ENCODE measurements at regions not wholly inside any gene's neighbourhood (a gene's known extent, or its start where the extent isn't known, plus 50 kb on each side); places are given as distances from the start of the nearest gene placed in this dataset.
A peak's percentile ranks its signal among the peaks of the same experiment; 100 is the strongest.

DNA sequence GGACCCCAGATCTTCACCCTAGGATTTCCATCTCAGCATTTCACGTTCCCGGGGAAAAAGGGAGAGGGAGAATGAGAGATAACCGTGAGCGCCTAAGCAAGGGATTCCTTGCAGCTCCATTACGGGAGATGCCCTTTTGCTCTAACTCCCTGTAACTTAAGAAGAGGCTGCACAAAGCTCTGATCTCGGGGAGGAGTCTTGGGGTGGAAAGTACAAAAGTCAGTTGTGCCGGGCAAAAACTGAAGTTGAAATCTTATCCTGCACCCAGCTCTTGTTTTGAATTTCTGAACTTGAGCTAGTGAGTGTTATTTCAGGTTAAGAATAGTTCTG, 256.4 kb upstream of the SOX21 start:
- no peak for DNase-seq (ENCODE audit: low spot score)

DNA sequence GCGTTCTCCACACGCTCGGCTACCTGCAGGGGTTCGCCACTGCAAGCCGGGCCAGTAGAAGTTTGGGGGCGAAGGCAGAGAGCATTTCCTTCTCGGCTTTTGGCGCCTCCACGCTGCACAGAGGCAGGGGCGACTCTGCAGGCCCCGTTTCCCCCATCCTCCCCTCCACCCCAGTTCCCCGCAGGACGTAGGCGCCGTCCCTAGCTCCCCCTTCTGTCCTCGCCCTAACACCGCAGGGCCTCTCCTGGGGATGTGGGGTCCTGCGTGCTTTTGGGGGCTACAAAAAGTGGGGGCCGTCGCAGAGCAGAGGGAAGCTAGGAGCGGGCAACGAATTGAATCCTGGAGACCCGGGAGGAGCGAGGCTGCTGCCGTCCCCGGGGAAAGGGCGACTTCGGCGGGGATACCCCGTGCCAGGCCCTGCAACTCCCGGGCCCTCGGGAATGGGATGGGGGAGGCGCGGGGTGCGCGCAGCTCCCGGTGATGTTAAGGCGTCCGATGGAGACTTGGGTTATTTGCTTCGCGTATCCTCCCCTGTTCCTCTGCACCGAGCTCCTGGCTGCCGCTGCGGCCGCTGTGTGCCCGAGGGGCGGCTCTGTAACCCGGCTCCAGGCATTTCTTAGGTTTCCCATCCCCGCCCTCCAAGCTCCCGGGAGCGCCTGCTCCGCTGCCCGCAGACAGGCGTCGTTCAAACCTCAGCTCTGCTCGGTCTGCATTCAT, 255.9 kb upstream of the SOX21 start:
- DNase-seq (ENCODE audit: low spot score) = peak; percentile 4

DNA sequence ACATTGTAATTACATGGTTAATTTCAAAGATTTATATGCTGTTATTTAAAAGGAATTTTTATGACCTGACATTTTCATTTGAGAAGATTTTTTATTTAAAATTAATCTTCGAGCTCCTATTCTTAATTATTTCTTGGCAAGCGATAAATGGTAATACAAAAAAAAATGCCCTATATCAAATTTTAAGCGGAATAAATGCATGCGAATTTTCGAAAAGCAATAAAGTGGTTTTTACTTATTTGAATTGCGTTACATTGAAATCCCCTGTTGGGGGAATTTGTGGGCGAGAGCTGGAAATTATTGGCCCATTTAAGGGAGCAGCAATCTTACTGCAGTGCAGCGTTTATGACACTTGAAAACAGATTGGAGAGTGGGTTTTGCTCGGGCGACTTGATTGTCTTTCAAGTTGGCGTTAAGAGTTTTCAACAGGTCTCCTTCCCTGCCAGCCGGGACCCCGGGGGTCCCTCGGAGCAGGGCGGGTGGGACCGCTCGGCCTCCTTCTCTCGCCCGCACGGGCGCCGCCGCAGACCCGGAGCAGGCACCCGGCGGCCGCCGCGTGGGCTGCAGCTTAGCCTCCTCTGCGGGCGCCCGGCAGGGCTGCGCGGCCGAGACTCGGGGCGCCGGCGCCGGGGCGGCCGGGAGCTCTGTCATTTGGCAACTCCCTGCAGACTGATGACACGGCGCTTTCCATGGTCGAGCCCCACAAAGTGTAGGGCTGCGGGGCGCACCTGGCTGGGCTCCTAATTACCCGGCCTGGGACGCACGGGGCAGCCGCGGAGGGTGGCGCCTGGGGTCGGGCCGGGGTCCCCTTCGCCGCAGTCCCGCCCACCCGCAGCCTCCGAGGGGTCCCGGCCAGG, 255.1 kb upstream of the SOX21 start:
- no peak for DNase-seq (ENCODE audit: low spot score)

DNA sequence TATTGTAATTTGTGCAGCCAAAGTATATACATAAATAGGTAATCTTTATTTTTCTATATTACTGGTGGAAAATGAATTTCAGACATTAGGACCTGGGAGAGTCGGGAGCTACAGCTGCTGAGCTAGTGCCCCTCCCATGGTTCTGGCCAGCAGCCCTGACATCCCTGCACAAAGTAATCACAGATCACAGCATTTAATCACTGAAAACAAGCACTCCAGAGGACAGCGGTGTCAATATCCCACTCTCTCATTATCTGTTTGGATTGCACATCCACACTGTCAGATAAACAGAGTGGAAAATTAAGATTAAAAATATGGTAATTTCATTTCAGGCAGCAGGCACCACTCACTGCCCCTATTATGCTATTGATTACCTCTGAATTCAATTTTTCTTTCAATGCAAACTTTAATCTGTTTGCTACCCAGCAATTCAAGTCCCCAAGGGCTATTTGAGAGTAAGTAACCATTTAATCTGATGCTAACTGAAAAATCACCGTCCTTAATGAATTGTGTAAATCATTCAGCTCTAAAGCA, 254.1 kb upstream of the SOX21 start:
- no peak for DNase-seq (ENCODE audit: low spot score)

DNA sequence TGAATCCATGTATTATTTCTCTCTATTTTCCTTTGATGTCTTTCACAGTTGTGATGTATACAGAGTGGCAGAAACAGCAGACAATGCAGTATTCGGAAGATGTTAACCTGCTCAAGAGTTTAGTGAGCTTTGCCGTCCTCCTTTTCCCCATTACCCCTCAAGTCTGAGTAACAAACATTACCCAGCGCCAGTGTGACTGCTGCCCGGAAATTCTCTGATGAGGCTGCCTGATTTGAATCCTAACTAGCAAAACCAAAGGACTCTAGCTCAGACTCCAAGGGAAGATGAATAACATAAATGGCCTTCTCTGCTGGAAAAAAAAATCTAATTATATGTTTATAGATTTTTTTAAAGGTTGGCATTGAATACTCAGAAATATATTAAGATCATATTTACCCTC, 247.3 kb upstream of the SOX21 start:
- DNase-seq (ENCODE audit: low spot score) = no peak

DNA sequence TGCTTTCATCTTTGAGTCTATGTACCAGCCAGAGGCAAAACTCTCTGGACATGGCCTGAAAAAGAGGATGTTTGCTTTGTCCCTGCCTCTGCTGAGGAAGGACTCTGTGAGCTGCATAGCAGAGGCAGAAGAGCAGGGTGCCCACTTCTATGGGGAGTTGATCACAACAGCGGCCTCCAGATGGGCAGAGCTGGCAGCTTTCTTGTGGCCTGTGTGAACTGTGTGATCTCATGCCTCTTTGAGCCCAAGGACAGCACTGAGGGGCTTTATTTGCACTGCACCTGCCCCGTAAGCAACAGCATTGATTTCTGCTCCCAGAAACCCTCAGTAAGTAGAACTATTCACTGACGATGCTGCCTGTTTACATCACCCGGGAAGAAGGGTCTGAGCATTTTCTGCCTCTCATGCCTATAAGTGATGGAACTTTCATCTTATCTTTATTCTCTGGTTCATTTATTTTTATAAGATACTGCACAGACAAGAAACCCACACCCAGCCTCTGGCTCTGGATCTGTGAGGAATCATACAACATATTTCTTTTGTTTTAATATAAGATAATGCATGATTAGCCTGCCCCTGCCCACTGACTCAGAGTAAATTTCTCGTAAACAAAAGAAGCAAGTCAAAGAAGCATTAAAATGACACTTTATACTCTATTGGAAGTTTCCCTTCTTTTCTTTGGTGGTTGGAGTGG, 244.2 kb upstream of the SOX21 start:
- no peak for DNase-seq (ENCODE audit: low spot score)

DNA sequence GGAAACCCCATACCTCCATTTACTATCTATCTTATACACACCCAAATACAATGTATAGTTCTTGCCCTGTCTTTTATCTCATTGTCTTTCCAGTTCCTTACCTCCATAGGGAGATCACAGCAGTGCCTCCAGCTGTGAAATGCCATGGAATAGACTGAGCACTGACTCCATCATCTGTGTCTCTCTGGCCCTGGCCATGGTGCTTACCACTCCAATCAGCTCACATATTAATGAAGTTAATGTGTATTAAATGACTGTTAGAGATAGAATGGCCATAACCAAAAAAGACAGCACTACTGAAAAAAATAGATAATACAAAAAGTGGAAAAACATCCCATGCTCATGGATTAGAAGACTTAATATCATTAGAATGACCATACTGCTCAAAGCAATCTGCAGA, 240.4 kb upstream of the SOX21 start:
- DNase-seq (ENCODE audit: low spot score) = no peak

DNA sequence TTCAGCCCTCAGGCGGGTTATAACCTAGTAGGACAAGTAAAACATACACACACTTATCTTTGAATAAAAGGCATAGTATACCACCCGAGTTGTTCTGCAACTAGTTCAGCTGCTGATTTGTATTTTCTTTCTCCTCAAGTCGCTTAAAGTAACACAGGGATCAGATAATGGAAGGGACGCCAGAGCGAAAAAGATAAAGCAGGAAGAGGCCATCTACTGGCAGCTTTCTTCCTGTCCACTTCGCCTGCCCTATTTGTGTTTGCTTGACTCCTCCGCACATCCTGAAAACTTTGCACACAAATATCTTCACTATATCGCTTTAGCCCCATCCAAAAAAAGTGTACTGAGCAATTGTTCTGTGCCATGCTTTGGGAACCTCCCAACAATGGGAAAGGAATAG, 238.0 kb upstream of the SOX21 start:
- peak; percentile 8 for DNase-seq (ENCODE audit: low spot score)

DNA sequence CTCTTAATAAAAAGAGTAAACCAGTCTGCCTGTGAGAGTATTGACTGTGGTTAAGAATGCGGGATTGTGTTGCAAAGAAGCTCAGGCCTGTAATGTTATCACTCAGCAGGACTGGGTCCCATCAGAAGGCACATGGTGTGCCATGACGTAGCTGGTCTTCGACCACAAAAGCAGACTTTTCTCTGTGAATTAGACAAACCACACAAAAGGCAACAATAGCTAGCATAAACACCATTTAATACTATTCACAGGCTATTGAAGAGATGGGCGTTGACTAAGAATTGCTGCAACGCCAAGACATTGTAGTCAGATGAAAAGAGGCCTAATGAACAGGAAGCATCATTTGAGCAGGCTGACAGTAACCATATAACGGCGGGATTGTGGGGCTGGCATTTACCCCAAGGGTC, 235.6 kb upstream of the SOX21 start:
- DNase-seq (ENCODE audit: low spot score) = no peak

DNA sequence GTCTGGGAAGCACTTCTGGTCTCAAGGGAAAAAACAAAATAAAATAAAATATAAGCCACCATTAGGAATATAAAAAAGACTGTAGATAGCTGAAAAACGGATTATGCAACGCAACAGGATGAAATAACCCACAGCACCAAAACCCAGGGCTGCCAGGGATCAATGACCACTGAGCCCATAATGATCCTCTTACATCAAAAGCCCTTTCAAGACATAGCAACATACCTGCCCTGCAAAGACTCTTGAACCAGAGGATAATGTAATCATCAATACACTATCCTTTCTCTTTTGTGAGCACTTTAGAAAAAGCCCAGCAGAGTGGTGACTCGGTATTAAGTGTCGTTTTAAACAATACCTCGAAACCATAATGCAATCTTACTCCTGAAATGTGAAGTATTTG, 235.0 kb upstream of the SOX21 start:
- DNase-seq (ENCODE audit: low spot score) = no peak

DNA sequence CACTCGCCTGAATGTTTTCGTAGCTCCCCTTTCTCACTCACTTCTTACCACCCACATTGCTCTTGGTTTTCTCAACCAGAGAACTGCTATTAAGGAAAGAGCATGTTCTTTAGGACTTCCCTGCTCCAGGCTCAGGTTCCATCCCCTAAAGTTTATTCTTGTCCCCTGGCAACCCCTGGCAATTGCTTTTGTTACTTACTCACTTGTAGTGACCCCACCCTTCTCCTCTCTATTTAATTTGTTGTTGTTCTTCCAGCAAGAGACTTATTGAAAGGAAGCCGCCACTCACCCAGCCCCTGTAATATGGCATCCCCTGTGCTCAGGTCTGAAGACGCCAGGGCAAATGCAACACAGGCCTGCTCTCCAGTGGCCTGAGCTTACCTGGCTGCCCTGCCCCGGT, 233.7 kb upstream of the SOX21 start:
- DNase-seq (ENCODE audit: low spot score) = no peak

DNA sequence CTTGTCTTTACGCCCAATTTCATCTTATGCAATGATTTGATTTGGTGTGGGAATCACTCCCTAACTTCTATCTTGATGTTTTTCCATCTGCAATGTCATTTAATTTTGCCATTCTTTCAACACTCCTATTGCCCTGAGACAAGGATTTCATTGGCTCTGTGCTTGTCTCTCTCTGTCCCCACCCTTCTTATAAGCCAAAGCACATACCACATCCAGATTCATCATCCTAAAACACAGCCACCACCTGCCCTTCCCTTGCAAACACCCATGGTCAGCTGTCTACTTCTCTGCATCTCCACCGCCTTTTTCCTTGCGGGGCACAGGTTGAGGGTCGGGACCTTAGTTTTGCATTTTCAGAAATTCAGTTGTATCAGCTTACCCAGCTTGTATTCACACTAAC, 225.8 kb upstream of the SOX21 start:
- no peak for DNase-seq (ENCODE audit: low spot score)

DNA sequence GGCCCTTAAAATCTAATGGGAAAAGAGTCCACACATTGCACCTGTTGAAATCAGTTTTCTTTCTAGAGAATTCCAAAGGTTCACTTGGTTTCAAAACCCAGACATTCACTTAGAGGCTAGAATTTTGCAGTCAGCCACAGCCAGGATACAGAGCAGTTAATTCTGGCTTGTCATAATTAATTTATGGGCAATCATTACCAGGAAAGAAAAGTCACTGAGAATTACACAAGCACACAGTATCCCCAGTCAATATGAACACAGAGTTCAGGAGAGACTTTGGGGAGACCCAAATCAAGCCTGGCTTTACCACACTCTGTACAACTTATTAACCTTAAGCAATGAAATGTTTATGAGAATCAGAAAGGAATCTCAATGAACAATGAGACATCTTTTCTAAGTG, 224.3 kb upstream of the SOX21 start:
- no peak for DNase-seq (ENCODE audit: low spot score)

DNA sequence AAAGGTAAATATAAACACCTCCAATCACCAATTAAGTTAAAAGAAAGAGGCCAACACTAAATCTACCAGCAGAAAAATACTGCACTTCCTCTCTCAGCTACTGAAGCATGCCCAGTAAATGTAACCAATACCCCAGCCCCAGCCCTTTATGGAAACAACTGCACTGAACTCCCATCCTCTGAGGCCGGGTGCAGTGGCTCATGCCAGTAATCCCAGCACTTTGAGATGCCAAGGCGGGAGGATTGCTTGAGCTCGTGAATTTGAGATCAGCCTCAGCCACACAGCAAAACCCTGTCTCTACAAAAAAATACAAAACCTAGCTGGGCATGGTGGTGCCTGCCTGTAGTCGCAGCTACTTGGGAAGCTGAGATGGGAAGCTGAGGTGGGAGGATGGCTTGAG, 221.6 kb upstream of the SOX21 start:
- DNase-seq (ENCODE audit: low spot score) = no peak

DNA sequence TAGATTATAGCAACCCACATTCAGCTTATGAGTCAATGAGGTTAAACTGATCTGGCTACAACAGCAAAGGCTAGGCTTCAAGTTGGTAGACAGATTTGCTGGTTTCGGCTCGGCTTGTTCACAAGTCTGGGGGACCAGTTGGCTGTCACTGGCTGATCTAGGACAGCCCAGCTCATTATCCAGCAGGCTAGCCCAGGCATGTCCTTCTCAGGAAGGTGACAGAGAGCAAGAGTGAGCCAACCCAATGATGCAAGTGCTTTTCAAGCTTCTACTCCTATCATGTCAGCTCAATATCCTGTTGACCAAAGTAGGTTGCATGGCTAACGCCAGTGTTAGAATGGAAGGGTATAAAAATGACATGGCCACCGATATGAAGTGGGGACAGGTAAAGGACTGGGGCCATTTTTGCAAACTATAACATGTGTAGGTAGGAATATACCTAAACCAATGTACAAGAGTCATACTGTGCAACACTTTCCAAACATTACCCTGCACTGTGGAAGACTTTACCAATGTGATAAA, 220.9 kb upstream of the SOX21 start:
- no peak for DNase-seq (ENCODE audit: low spot score)

DNA sequence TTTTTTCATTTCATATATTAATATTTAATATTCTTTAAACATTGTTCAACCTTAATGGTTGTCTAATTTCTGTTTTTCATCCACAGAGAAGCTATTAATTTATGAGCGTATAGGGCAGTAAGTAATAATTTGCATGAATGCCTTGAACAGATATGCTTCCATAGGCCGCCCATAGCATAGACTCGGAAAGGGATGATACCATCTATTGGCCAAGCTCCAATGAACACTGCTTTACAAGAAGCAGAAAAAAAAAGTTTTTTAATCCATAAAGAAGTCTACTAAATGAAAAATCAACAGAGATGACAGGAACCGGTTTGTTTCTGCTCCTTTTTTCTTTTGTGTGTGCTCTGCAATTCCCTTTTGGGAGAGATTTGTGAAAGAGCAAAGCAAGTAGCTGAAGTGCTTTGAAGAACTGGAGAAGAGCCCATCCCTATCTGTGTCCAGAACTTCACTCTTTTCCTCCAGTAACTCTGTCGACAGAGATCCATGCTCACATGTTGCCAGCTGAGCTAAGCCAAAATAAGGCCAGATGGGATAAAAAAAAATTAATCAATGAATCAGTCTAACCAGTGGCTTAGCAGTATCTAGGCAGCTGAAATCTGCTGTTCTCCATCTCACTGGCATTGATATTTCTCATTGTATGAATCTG, 215.9 kb upstream of the SOX21 start:
- no peak for DNase-seq (ENCODE audit: low spot score)

DNA sequence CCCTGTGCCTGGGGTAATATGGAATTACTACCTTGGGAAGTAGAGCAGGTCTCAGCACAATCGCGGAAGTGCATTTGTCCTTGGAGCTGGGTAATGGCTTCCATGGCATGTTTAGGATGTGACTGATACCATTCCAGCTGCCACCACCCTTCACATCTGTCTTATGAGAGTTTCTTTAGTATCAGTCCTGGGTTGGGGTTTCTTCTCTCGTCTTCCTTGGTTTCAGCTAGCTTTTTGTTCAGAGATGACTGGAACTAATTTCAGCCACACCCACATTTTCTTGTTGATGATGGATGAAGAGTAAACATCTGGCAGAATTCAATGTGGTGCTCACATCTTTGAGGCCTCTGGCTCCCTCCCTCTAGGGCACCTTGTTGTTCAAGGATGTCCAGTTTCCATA, 212.9 kb upstream of the SOX21 start:
- DNase-seq (ENCODE audit: low spot score) = no peak

DNA sequence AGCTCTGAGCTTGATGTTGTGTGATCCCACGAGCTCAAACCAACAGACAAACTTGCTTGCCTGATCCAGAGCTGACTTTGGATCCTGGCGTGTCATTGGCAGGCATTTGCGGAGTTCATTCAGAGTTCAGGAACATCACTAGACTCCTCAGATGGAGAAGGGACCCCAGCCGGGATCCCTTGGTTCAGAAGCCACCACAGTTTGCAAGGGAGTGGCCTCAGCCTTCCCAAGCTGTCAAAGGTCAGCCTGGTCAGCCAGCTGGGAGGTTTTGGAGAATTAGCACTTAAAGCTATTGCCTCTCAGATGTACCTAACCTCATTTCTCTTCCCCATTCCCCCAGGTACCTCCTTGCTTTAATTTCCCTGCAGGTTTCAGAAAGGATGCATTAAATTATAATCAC, 208.8 kb upstream of the SOX21 start:
- no peak for DNase-seq (ENCODE audit: low spot score)

DNA sequence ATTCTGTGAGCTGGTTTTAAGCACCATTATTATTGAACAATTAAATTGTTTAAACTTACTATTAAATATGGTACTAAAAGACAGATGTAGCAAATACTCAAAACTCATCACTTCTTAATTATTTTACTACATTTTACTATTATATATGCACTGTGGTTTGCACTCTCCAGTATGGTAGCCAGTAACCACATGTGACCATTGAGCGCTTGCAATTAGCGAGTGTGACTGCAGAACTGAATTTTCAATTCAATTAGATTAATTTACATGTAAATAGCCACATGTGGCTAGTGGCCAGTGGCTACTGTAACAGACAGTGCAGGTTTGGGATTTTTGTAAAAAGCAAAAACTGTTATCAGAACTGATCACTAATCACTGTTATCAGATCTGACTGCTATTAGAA, 208.2 kb upstream of the SOX21 start:
- no peak for DNase-seq (ENCODE audit: low spot score)

DNA sequence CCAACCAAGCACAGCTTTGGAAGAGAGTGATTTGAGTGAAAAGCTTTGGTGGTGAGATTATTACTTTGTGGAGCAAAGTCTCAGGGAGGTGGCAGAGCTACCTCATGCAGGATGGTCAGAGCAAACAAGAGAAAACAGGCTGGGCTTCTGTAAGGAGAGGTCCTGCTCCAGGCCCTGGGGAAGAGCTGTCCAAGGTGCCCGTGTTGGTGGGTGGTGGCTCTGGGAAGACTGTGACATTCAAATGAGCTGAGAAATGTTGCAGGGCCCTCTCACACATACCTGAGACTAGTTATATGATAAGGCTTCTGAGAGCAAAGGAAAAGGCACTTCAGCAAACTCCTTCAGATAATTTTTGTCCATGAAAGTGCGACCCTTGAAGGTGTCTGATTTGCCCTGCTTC, 205.5 kb upstream of the SOX21 start:
- no peak for DNase-seq (ENCODE audit: low spot score)

DNA sequence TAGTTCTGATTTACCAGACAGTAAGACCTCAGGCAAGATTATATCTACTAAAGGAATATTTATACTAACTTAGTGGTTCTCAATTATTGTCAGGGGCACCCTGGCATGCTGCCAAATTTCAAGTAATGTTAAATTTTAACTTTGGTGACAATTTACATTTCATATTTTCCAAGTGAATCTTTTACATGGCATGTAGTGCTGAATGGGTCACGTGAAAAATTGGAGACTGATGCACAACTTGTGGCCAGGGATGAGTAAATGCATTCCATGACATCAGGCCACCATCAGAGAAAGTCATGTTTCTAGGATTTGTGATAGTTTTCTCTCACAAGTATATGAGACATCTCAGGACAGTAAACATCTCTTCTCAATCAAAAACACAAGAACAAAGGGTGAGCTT, 202.6 kb upstream of the SOX21 start:
- DNase-seq (ENCODE audit: low spot score) = no peak

DNA sequence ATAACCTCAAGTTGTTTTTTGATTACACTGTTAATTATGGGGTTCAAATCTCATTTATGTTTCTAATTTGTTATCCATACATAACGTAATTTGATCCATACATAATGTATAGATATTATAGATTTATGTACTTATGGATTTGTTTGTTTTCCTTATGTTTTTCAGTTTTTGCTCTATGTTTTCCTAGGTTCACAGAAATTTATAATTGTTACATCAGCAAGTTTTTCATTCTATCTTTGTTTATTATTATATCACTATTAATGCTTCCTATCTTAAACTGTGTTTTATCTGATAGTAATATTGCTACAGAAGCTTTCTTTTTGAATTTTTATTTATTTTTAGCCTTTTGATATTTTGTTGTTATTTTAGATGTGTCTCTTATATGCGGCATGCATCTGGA, 194.3 kb upstream of the SOX21 start:
- DNase-seq (ENCODE audit: low spot score) = no peak

All from cerebellar cortex (tissue), 1 donor.